ENCODE measurements at regions not wholly inside any gene's neighbourhood (a gene's known extent, or its start where the extent isn't known, plus 50 kb on each side); places are given as distances from the start of the nearest gene placed in this dataset.

GRCh38 chr5:68053202-68053601 lies 162.4 kb upstream of the PIK3R1 start:
- Histone ChIP-seq H2BK20ac (ENCODE audit: low read depth, low read length, poor library complexity, severe bottlenecking) (no peak overlapping the region), H4K91ac (ENCODE audit: insufficient read length, low read depth, low read length) (no peak overlapping the region), H3K9ac (ENCODE audit: extremely low read depth, insufficient read length, low read length) (no peak overlapping the region), H2BK12ac (ENCODE audit: insufficient read length, low read depth, low read length) (no peak overlapping the region), H4K5ac (ENCODE audit: insufficient read length, low read depth, low read length) (no peak overlapping the region), H3K18ac (ENCODE audit: insufficient read length, low read depth, low read length) (no peak overlapping the region), H3K79me1 (ENCODE audit: insufficient read depth, low read depth, low read length, poor library complexity, severe bottlenecking) (no peaks in the 10 kb centered on the region), H3K4me2 (ENCODE audit: insufficient read depth, insufficient read length, low read length) (no peak overlapping the region), H2AK5ac (ENCODE audit: insufficient read length, low read length) (no peak overlapping the region), H3K4ac (ENCODE audit: low read depth, low read length) (no peak overlapping the region), H2BK120ac (ENCODE audit: low read depth, low read length, poor library complexity, severe bottlenecking) (no peak overlapping the region), H2BK15ac (ENCODE audit: low read depth, low read length) (no peak overlapping the region), H3K4me1 (ENCODE audit: insufficient read depth, low read length) (no peaks in the 10 kb centered on the region), H3K56ac (ENCODE audit: insufficient read length, low read depth, low read length) (no peak overlapping the region), H3K23me2 (ENCODE audit: insufficient read length, low read depth, low read length, poor library complexity, severe bottlenecking) (no peaks in the 10 kb centered on the region), H4K8ac (replicated peaks; ENCODE audit: insufficient read length, low read depth, low read length) (no peak overlapping the region), H3K27me3 (ENCODE audit: insufficient read depth, low read length) (no peaks in the 10 kb centered on the region), H3K9me3 (ENCODE audit: control insufficient read depth, low read depth, low read length) (no peaks in the 10 kb centered on the region), H2AFZ (ENCODE audit: low read length) (no peak overlapping the region), H4K20me1 (ENCODE audit: control insufficient read depth, insufficient read depth, insufficient read length) (no peaks in the 10 kb centered on the region), H3K27ac (ENCODE audit: insufficient read length, low read depth, low read length) (no peak overlapping the region), H3T11ph (ENCODE audit: low read length) (no peak overlapping the region), H3K23ac (ENCODE audit: insufficient read length, low read depth, low read length) (no peak overlapping the region), H3K14ac (ENCODE audit: insufficient read depth, low read length) (no peak overlapping the region), H2BK5ac (ENCODE audit: insufficient read length, low read length) (no peak overlapping the region), H3K79me2 (ENCODE audit: insufficient read depth, low read length) (no peaks in the 10 kb centered on the region)
- no peak for DNase-seq
- no peak for TF ChIP-seq CTCF (conservative IDR thresholded peaks at IDR 0.05)
- peaks cover 6 to 7% of the 10 kb centered on the region in 2 experiments for H3K4me1 Mint-ChIP-seq
- H3K4me3 Mint-ChIP-seq: no peak overlapping the region
- peaks cover 2% of the 10 kb centered on the region for H3K27me3 Mint-ChIP-seq (ENCODE audit: low read depth)
- H3K36me3 Mint-ChIP-seq (ENCODE audit: insufficient read depth in 1 of 3, low read depth in 3 of 3): peaks cover 6 to 10% (median 10%) of the 10 kb centered on the region in 3 experiments
- H3K27ac Mint-ChIP-seq: no peak overlapping the region
- peaks cover 10 to 20% of the 10 kb centered on the region in 2 experiments for H3K9me3 Mint-ChIP-seq
